ENCODE measurements at regions not wholly inside any gene's neighbourhood (a gene's known extent, or its start where the extent isn't known, plus 50 kb on each side); places are given as distances from the start of the nearest gene placed in this dataset.

GRCh38 chr18:27845897-27846296, 331.0 kb downstream of the CDH2 start:
- TF ChIP-seq POLR2A (IDR thresholded peaks at IDR 0.05; ENCODE audit: low read depth, low read length) (no peak), POLR2AphosphoS5 (IDR thresholded peaks at IDR 0.05; ENCODE audit: low read depth, low read length) (no peak)

Measured in GM12892 (cell line).